ENCODE measurements at regions not wholly inside any gene's neighbourhood (a gene's known extent, or its start where the extent isn't known, plus 50 kb on each side); places are given as distances from the start of the nearest gene placed in this dataset.

DNA sequence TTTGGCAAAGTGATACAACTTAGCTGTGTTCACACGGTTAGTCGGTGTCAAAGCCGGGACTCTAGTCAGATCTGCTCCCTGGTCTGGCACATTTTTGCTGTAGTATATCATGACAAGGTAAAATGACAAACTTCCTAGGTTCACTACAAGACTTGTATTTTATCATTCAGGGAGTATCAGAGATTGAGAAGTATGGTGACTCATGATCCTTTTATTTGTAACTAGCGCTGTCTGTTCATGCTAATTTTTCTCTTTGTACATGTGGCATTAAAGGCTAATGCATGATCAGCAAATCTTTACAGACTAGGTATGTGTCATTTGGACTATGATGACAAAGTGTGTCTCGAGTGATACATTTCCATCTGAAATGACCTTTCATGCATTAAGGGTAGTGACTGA, 326.7 kb downstream of the SIPA1L2 start:
- H3K36me3 ChIP-seq (replicated peaks; ENCODE audit: insufficient read depth, low read length) = no peaks in the 10 kb centered on the region
- H3K4me1 ChIP-seq (ENCODE audit: low read length) = no peaks in the 10 kb centered on the region
- H2AFZ ChIP-seq (ENCODE audit: low read length) = no peak overlapping the region
- H3K9me2 ChIP-seq (replicated peaks; ENCODE audit: insufficient read depth, low read length) = no peaks in the 10 kb centered on the region
- H3K9me3 ChIP-seq (replicated peaks; ENCODE audit: insufficient read depth, low read length) = no peaks in the 10 kb centered on the region
- H3K4me2 ChIP-seq (ENCODE audit: low read depth, low read length) = no peak overlapping the region
- H3K79me2 ChIP-seq (ENCODE audit: low read length) = no peaks in the 10 kb centered on the region
- TF ChIP-seq CTCF (IDR thresholded peaks at IDR 0.05; ENCODE audit: low read length) (no peak), EZH2 (optimal IDR thresholded peaks at IDR 0.05; ENCODE audit: low read depth, low read length) (no peak), EZH2phosphoT487 (IDR thresholded peaks at IDR 0.05; ENCODE audit: low read length) (no peak)
- no peak overlapping the region for H3K9ac ChIP-seq (ENCODE audit: low read length)
- no peak for DNase-seq
- no peak overlapping the region for H3K27ac ChIP-seq (ENCODE audit: low read length)
- no peaks in the 10 kb centered on the region for H3F3A ChIP-seq (ENCODE audit: insufficient read depth, low read length)
- no peaks in the 10 kb centered on the region for H4K20me1 ChIP-seq (ENCODE audit: insufficient read depth, low read length)
- no peaks in the 10 kb centered on the region for H3K27me3 ChIP-seq (replicated peaks; ENCODE audit: insufficient read depth, low read length)
- no peak overlapping the region for H3K4me3 ChIP-seq (ENCODE audit: low read length)

DNA sequence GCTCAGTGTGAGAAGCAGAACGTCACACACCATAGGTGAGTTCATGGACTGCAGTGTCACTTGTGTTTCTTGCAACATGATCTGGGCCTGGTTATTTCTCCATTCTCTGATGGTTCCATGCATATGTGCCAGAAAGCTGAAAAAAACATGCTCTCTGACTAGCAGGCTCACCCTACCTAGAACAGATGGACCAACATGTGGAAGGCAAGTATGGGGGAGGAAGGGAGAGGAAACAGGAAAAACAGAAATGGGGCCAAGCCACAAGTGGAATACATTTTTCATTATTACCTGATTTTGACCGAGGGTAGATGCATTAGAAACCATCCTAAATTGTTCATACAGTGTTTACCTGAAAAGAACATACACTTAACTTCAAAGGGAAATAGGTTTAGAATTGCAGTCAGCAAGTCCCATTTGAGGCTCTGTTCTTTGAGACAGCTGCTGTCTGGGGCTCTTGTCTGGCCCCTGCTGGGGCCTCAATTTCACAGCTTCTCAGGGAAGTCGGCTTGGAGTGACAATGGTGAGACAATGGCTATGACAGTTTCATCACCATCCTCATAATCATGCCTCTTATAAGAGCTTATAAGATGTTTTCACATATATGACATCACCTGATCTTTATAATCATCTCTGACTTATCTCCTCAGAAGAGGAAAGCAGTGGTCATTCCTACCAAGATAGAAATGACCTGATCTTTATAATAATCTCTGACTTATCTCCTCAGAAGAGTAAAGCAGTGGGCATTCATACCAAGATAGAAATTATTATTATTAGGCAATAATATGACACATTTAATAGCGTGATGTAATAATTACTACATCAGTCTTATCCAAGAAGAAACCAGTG, 327.3 kb downstream of the SIPA1L2 start:
- Histone ChIP-seq H3K4me1 (ENCODE audit: low read length) (no peaks in the 10 kb centered on the region), H3K4me3 (ENCODE audit: low read length) (no peak overlapping the region), H3F3A (ENCODE audit: insufficient read depth, low read length) (no peaks in the 10 kb centered on the region), H2AFZ (ENCODE audit: low read length) (no peak overlapping the region), H3K27ac (ENCODE audit: low read length) (no peak overlapping the region), H3K4me2 (ENCODE audit: low read depth, low read length) (no peak overlapping the region), H3K9ac (ENCODE audit: low read length) (no peak overlapping the region), H3K27me3 (replicated peaks; ENCODE audit: insufficient read depth, low read length) (no peaks in the 10 kb centered on the region), H3K36me3 (replicated peaks; ENCODE audit: insufficient read depth, low read length) (no peaks in the 10 kb centered on the region), H3K79me2 (ENCODE audit: low read length) (no peaks in the 10 kb centered on the region), H3K9me2 (replicated peaks; ENCODE audit: insufficient read depth, low read length) (no peaks in the 10 kb centered on the region), H3K9me3 (replicated peaks; ENCODE audit: insufficient read depth, low read length) (no peaks in the 10 kb centered on the region), H4K20me1 (ENCODE audit: insufficient read depth, low read length) (no peaks in the 10 kb centered on the region)
- TF ChIP-seq EZH2 (optimal IDR thresholded peaks at IDR 0.05; ENCODE audit: low read depth, low read length) (no peak), EZH2phosphoT487 (IDR thresholded peaks at IDR 0.05; ENCODE audit: low read length) (no peak), CTCF (IDR thresholded peaks at IDR 0.05; ENCODE audit: low read length) (no peak)
- DNase-seq = no peak

DNA sequence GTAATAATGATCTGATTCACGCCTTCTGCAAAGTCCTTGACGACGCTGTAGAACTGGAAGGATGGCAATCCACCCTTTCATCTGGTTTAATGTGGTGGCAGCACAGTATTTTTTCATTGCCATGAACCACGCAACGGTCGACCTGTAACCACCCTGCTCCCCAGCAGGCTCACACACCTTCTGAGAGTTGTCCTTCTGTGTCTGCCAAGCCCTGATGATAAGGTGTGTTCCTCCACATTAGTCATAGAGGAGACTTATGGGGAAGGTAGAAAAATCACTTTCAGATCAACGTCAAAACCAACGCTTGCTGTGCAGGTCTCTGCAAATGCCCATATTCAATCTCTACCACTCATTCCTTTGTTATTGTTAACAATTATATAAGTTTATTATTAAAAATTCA, 328.7 kb downstream of the SIPA1L2 start:
- no peak for TF ChIP-seq EZH2 (optimal IDR thresholded peaks at IDR 0.05; ENCODE audit: low read depth, low read length)
- H3K4me1 ChIP-seq (ENCODE audit: low read length) = no peaks in the 10 kb centered on the region
- no peaks in the 10 kb centered on the region for H3K9me3 ChIP-seq (replicated peaks; ENCODE audit: insufficient read depth, low read length)
- H3K4me2 ChIP-seq (ENCODE audit: low read depth, low read length) = no peak overlapping the region
- no peaks in the 10 kb centered on the region for H3K79me2 ChIP-seq (ENCODE audit: low read length)
- no peak overlapping the region for H3K9ac ChIP-seq (ENCODE audit: low read length)
- no peaks in the 10 kb centered on the region for H3K27me3 ChIP-seq (replicated peaks; ENCODE audit: insufficient read depth, low read length)
- no peak overlapping the region for H3K4me3 ChIP-seq (ENCODE audit: low read length)
- H3F3A ChIP-seq (ENCODE audit: insufficient read depth, low read length) = no peaks in the 10 kb centered on the region
- no peak for DNase-seq
- H3K9me2 ChIP-seq (replicated peaks; ENCODE audit: insufficient read depth, low read length) = no peaks in the 10 kb centered on the region
- no peaks in the 10 kb centered on the region for H3K36me3 ChIP-seq (replicated peaks; ENCODE audit: insufficient read depth, low read length)
- no peak overlapping the region for H3K27ac ChIP-seq (ENCODE audit: low read length)
- no peak overlapping the region for H2AFZ ChIP-seq (ENCODE audit: low read length)
- H4K20me1 ChIP-seq (ENCODE audit: insufficient read depth, low read length) = no peaks in the 10 kb centered on the region

GRCh38 chr1:232300466-232300865, 329.5 kb downstream of the SIPA1L2 start:
- Histone ChIP-seq H4K20me1 (ENCODE audit: insufficient read depth, low read length) (no peaks in the 10 kb centered on the region), H3F3A (ENCODE audit: insufficient read depth, low read length) (no peaks in the 10 kb centered on the region), H3K9me3 (replicated peaks; ENCODE audit: insufficient read depth, low read length) (no peaks in the 10 kb centered on the region), H3K79me2 (ENCODE audit: low read length) (no peaks in the 10 kb centered on the region), H3K9me2 (replicated peaks; ENCODE audit: insufficient read depth, low read length) (no peaks in the 10 kb centered on the region), H3K4me2 (ENCODE audit: low read depth, low read length) (no peak overlapping the region), H3K27me3 (replicated peaks; ENCODE audit: insufficient read depth, low read length) (no peaks in the 10 kb centered on the region), H2AFZ (ENCODE audit: low read length) (no peak overlapping the region), H3K4me3 (ENCODE audit: low read length) (no peak overlapping the region), H3K27ac (ENCODE audit: low read length) (no peak overlapping the region), H3K36me3 (replicated peaks; ENCODE audit: insufficient read depth, low read length) (no peaks in the 10 kb centered on the region), H3K4me1 (ENCODE audit: low read length) (no peaks in the 10 kb centered on the region), H3K9ac (ENCODE audit: low read length) (no peak overlapping the region)
- TF ChIP-seq EZH2phosphoT487 (IDR thresholded peaks at IDR 0.05; ENCODE audit: low read length) (no peak), CTCF (IDR thresholded peaks at IDR 0.05; ENCODE audit: low read length) (no peak), EZH2 (optimal IDR thresholded peaks at IDR 0.05; ENCODE audit: low read depth, low read length) (no peak)
- DNase-seq = no peak
